Left ventricle myocardium inferior (tissue), 1 donor: ENCODE measurements at regions not wholly inside any gene's neighbourhood (a gene's known extent, or its start where the extent isn't known, plus 50 kb on each side); places are given as distances from the start of the nearest gene placed in this dataset.

ENCODE experiments used
- DNase-seq: peaks from one replicate; pipeline ENCODE4 v3.0.0-alpha.2; 2020
- H3K27ac ChIP-seq: fragments of 200-600 bp; replicated peaks from 2 replicates; pipeline ENCODE4 v1.8.0; 2021
- H3K27me3 ChIP-seq: fragments of 200-600 bp; 2 replicates; pipeline ENCODE4 v1.8.0; 2021; ENCODE audit warnings: low read depth
- H3K36me3 ChIP-seq: fragments of 200-600 bp; 2 replicates; pipeline ENCODE4 v1.8.0; 2021
- H3K4me1 ChIP-seq: fragments of 200-600 bp; 2 replicates; pipeline ENCODE4 v1.8.0; 2021
- H3K4me3 ChIP-seq: fragments of 200-600 bp; 2 replicates; pipeline ENCODE4 v1.8.0; 2021; ENCODE audit warnings: mild to moderate bottlenecking, moderate library complexity
- H3K9me3 ChIP-seq: fragments of 200-600 bp; replicated peaks from 2 replicates; pipeline ENCODE4 v1.8.0; 2021
- intact Hi-C: fragments of 100-400 bp; cut with micrococcal nuclease; formaldehyde crosslinking; loops from one replicate; pipeline ENCODE4 v1.11.0; 2022
- TF ChIP-seq, protein P1 (sequence below): fragments of 200-600 bp; IDR thresholded peaks from 2 replicates; pipeline ENCODE4 v1.8.0; 2021; ENCODE audit warnings: antibody characterized with exemption, mild to moderate bottlenecking, borderline replicate concordance
- donor health status: DM: no; HTN: yes; CAD: no; lungs with severe emphysema.

DNA sequence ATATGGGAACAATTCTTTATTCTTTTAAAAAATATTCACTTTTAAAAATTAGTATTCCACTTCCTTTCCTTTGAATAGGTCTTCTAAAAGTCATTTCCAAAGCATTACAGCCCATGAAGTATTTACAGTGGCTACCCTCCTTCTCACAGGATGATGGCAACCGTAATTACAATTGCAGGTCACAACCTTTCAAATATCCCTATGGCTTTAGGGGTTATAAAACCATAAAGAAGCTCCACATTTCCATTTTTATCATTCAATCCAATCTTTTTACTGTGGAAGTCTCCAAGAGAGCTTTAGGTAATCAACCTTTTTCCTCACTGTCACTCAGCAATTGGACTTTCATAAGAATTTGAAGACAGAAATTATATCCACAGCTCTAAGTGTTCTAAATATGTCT lies 488.9 kb upstream of the CA10 start:
- intact Hi-C loops = no loop called here
- TF ChIP-seq, protein P1, sequence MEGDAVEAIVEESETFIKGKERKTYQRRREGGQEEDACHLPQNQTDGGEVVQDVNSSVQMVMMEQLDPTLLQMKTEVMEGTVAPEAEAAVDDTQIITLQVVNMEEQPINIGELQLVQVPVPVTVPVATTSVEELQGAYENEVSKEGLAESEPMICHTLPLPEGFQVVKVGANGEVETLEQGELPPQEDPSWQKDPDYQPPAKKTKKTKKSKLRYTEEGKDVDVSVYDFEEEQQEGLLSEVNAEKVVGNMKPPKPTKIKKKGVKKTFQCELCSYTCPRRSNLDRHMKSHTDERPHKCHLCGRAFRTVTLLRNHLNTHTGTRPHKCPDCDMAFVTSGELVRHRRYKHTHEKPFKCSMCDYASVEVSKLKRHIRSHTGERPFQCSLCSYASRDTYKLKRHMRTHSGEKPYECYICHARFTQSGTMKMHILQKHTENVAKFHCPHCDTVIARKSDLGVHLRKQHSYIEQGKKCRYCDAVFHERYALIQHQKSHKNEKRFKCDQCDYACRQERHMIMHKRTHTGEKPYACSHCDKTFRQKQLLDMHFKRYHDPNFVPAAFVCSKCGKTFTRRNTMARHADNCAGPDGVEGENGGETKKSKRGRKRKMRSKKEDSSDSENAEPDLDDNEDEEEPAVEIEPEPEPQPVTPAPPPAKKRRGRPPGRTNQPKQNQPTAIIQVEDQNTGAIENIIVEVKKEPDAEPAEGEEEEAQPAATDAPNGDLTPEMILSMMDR = no peak
- DNase-seq = no peak

DNA sequence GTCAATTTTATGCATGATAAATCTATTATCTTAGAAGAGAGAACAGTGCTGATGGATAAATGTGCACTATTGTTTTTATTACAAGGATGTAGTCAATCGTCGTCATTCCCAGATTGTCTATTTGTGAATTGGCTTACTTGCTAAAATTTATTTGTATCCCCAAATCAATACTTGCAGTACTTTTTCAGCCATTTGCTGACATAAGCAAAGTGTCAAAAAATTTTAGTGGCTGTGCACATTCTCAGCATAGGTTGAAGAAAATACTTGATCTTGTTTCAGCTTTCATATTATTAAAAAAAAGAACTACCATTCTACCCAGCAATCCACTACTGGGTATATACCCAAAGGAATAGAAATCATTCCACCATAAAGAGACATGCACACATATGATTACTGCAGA lies 477.9 kb upstream of the CA10 start:
- intact Hi-C loops = no loop called here
- H3K9me3 ChIP-seq = no peaks in the 10 kb centered on the region
- no peak for DNase-seq
- H3K36me3 ChIP-seq = no peaks in the 10 kb centered on the region
- no peak overlapping the region for H3K27ac ChIP-seq
- no peaks in the 10 kb centered on the region for H3K27me3 ChIP-seq
- TF ChIP-seq, protein P1 = no peak
- H3K4me1 ChIP-seq = no peaks in the 10 kb centered on the region
- H3K4me3 ChIP-seq = no peak overlapping the region

More for the DNA sequence above, 488.9 kb upstream of the CA10 start:
- Histone ChIP-seq H3K4me3 (no peak overlapping the region), H3K27ac (no peak overlapping the region), H3K4me1 (no peaks in the 10 kb centered on the region), H3K27me3 (no peaks in the 10 kb centered on the region), H3K36me3 (no peaks in the 10 kb centered on the region), H3K9me3 (no peaks in the 10 kb centered on the region)

DNA sequence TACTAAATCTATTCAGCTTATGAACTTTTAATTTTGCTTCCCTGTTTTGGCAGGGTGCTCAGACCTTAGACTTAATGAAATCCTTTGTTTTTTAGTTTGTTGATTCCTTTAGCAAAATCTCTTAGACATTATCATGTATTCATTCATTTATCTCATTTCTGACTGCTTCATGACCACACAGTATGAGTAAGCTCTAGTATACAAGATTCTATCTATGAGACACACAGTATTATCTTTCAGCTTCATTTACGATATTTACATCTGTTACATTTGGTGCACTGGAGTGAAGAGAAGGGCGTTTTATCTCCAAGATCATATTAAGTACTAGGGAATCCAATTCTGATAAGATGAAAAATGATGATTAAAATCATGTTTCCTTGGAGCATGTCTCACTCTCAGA lies 448.1 kb upstream of the CA10 start:
- DNase-seq = no peak
- Histone ChIP-seq H3K9me3 (no peaks in the 10 kb centered on the region), H3K27me3 (no peaks in the 10 kb centered on the region), H3K4me3 (no peak overlapping the region), H3K36me3 (no peaks in the 10 kb centered on the region), H3K27ac (no peak overlapping the region), H3K4me1 (no peaks in the 10 kb centered on the region)
- TF ChIP-seq, protein P1 = no peak
- intact Hi-C loops = no loop called here

DNA sequence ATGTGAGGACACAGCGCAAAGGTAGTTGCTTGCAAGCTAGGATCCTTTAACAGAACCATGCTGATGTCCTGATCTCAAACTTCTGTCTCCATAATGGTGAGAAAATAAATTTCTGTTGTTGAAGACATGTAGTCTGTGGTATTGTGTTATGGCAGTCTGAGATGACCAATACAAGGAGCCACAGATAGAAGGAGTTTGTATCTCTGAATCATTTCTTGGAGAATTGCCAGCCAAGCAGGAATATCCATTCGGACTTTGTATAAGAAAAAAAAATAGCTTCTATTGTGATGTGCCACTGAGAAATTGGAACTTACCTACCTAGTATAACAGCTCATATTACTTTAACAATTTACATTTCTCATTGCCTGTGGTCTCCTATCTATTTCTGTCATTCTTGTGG lies 447.6 kb upstream of the CA10 start:
- TF ChIP-seq, protein P1 = no peak
- no peaks in the 10 kb centered on the region for H3K36me3 ChIP-seq
- no peak for DNase-seq
- no peaks in the 10 kb centered on the region for H3K27me3 ChIP-seq
- no peaks in the 10 kb centered on the region for H3K4me1 ChIP-seq
- H3K27ac ChIP-seq = no peak overlapping the region
- no peak overlapping the region for H3K4me3 ChIP-seq
- H3K9me3 ChIP-seq = no peaks in the 10 kb centered on the region
- intact Hi-C loops = no loop called here

DNA sequence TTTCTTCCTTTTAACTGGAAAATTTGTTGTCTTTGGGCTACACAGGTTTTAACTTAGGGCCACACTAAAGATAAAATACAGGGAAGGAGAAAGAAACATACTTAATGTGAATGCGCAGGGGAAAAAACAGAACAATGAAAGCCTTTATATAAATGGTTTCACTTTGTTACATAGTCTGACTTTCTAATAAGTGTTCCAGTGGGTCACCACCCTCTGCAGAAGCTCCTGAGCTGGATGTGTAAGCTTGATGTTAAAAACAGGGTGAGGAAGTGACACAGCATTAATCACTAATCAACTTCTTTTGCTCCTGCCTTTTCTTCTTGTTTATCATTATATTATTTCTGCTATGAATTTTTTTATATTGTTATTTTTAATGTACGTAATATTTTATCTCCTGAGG lies 445.6 kb upstream of the CA10 start:
- Histone ChIP-seq H3K27me3 (no peaks in the 10 kb centered on the region), H3K36me3 (no peaks in the 10 kb centered on the region), H3K4me3 (no peak overlapping the region), H3K27ac (no peak overlapping the region), H3K9me3 (no peaks in the 10 kb centered on the region), H3K4me1 (no peaks in the 10 kb centered on the region)
- DNase-seq = no peak
- intact Hi-C loops = no loop called here
- TF ChIP-seq, protein P1 = no peak
